Activated CD4-positive, alpha-beta T cell treated with anti-CD3 and anti-CD28 coated beads, Interleukin-10, Interleukin-2, amounts not matched to agents 100 ng/mL and 50 ng/mL, durations not matched to agents 16 hours and 8 hours (primary cell): ENCODE measurements at regions not wholly inside any gene's neighbourhood (a gene's known extent, or its start where the extent isn't known, plus 50 kb on each side); places are given as distances from the start of the nearest gene placed in this dataset.

Experiments used
- DNase-seq: peaks from one replicate; pipeline ENCODE4 v3.0.0-alpha.2; 2020

DNA sequence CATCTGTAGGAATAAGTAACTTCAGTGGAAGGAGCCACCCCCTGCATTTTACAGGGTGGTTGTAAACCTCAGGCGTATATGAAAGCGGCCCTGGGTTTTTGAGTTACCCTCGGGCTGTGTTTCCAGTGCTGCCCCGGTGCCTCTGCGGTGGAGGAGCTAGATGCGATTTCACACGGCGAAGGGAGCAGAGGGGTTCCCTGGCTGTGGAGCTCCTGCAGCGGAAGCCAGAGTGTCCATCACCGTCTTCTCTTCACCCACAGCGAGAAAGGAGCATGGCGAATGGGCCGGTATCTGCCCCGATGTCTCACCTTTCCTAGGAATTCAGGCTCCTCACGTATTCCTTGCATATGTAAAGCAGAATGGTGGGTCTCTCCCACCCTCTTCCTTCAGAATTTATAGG is 253.6 kb downstream of the THBS2 start:
- DNase-seq = no peak

DNA sequence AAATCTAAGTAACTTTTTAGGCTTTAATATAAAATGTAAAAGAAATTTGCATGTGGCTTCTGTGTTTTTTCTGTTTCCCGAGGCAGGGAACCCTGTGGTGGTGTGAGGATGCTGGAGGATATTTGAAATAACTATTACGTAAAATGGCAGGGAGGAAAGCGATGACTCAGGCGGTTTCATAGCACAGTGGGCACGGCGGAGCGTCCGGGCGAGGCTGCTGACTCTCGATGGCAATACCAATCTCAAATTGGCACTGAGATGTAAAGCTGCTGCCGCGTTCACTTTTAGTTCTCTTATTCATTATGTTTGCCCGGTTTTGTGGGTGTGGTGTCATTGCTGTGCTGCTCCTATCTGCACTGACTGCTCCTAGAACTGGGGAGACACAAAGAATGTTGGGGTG is 254.3 kb downstream of the THBS2 start:
- no peak for DNase-seq

DNA sequence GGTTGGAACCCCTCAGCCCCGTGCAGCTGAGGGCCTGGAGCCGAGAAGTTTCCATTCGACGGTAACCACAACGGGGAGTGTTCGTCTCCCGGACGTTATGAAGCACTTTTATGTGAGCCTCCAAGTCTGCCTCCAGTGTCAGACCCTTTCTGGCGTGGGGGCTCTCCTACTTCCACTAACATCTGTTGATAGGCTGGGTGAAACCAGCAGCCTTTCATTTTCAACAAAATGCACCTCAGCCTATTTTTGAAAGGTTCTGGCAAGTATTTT is 257.4 kb downstream of the THBS2 start:
- no peak for DNase-seq

DNA sequence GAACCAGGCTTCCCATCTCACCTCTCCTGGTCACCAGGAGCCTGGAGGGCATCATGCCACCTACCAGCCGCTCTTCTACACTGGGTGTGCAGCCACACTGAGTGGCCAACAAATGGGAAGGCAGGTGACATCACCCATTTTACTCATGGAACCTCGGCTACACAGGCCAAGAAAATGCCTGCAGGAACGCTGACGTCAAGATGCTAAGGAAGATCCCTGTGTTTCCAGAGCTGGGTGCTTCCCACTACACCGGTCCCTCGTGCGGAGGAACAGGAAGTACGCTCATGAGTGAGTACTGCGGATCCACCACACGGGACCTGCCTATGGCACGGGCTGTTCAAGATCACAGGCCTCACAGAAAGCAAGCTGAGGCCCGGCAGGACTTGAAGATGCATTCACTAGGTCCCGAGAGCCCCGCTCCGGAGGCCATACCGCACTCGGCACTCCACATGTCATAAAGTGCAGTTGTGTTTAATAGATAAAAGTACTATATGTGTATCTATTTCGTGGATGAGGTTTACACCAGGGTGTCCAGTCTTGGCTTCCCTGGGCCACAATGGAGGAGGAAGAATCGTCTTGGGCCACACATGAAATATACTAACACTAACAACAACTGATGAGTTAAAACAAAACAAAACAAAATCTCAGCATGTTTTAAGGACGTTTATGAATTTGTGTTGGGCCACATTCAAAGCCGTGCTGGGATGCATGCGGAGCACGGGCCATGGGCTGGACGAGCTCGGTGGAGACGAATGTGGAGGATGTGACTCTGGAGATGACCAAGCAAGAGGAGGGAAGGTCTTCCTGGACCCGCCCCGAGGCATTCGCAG is 257.9 kb downstream of the THBS2 start:
- no peak for DNase-seq

DNA sequence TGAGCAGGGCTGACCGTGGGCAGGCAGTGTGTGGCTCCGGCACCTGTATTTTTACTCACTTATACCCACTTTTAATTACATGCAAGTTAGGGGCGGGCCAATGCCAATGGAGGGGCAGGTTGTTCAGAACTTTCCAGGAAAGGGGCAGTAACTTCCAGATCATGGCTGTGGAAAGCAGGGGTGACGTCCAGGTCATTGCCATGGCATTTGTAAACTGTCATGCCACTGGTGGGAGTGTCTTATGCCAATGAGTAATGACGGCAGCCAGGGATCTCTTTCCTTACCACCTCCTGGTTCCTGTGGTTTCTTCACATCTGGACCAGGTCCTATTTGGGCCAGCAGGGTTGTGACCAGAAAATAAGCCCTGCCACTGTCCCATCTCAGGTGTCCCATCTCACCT is 258.7 kb downstream of the THBS2 start:
- no peak for DNase-seq

DNA sequence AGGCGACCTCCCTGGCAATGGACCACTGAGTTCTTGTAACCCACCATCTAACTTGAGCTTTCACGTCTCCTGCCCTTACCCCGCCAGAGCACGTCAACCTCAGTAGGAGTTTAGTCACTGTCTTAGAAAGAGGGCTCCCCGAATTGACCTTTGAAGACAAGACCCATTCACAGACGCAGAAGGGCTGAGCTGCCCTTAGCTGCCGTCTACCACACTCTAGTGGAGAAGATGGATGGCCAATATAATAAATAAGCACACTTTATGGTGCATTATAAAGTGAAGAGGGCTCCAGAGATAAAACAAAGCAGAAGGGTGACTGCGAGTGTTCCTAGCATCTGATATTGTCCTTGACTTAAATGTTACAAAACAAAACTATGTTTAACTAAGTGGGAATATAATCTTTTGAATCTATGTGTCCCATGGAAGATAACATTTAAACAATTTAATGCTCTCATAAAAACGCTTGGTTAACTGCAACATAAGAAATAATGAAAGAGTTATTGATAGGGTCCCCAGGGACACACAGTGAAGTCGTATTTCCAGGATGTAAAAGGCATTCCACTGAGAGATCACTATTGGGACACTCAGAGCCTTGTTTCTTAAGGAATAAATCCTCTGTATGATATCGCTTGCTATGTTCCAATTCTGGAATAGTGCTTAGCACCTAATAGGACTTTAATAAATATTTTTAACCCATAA is 261.1 kb downstream of the THBS2 start:
- DNase-seq = no peak

DNA sequence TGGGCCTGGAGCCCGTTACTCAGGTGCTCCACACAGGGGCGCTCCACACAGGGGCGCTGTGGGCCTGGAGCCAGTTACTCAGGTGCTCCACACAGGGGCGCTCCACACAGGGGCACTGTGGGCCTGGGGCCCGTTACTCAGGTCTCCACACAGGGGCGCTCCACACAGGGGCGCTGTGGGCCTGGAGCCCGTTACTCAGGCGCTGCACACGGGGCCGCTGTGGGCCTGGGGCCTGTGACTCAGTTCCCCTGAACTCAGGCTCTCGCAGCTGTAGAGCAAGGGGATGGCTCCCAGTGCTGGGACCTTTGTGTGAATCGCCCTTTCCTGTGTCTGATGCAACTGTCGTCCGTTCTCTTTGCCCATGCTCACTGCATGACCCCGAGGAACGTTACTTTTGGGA is 262.0 kb downstream of the THBS2 start:
- peak; percentile 1 for DNase-seq

DNA sequence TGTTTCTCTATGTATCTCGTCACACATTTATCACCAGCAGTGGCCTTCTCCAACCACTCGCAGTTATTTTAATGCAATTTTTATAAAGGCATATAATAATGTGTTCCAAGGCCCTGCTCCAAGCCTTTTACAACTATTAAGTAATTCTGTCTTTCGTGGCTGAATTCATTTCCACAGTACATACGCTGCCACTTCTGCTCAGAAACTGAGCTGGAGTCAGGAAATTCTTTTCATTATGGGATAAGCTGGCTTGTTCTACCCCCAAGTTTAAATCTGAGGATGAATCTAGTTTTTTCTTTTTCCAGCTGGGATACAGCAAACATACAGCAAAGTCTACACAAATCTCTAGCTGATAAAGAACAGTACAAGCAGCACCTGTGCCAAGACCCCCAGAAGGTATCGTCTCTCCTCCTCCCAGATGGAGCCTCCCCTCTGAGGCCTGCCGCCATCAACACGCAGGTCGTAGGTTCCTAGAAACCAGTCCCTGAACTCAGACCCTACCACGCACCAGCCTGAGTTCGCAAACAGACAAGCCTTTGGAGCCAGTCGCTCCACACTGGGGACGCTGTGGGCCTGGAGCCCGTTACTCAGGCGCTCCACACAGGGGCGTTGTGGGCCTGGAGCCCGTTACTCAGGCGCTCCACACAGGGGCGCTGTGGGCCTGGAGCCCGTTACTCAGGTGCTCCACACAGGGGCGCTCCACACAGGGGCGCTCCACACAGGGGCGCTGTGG is 263.5 kb downstream of the THBS2 start:
- DNase-seq = no peak

DNA sequence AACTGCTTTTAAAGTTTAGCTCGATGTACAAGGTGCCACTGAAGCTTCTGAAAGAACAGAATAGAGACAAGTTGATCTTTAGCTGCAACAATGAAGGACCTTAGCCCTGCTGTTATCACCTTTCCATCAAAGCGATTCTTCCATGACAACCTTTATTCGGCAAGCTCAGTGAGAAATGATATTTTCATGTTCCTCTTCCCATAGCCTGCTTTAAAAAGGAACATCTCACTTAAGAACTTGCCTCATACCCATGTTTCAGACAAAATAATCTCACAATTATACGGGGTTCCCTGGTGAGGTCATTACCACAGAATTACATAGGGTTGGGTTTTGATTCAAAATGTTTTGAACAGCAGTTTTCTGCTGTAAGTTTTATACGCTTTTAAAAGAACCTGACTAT is 264.2 kb downstream of the THBS2 start:
- DNase-seq = no peak

DNA sequence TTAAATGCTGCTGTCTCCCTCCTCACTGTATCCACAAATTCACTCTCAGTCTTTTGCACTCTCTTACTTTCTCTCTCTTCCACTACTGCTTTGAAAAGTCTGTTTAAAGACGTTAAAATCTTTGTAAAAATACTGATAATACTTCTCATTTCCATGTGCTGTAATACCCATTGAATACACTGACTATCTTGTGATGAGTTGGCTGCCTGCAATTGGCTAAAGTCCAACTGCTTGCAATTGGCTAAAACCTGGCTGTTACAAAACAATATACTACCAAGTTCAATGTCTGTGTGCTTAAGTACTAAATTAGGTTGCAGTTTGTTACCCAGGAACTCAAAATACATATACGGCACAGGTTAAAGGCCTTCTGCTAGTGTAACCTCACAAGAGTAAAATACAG is 264.8 kb downstream of the THBS2 start:
- DNase-seq = no peak

DNA sequence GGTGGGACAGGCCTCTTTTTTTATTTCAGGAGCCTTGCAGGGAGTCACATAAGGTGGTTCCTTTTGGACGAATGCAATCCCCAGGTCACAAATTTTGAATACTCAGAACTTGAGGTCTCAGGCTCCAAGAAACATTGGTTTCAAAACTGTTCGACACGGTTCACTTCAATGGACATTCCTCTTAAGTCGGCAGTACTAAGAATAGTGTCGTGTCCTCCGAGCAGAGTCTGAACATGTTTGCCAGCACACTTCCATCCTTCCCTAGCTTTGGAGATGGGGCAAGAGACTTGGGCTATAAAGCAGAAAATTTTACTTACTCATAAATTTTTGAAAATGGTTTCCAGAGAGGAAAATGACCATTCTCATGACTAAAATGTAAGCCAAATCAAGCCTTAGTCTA is 265.4 kb downstream of the THBS2 start:
- DNase-seq = no peak

DNA sequence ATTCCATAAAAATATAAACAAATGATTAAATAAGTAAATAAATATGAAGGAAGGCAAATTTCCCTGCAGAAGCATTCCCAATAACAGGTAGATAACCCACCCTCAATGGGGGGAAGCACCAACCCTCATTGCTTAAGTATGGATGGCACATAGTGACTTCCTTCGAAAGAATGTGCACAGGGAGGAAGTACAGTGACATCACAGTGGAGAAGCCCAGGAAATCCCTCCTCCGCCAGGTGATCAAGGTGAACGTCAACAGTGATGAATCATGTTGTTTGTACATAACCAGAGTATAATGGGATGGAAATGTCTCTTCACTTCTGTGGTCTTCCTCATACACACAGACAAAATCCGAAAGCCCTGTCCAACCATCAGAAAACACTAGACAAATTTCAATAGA is 267.9 kb downstream of the THBS2 start:
- DNase-seq = no peak

DNA sequence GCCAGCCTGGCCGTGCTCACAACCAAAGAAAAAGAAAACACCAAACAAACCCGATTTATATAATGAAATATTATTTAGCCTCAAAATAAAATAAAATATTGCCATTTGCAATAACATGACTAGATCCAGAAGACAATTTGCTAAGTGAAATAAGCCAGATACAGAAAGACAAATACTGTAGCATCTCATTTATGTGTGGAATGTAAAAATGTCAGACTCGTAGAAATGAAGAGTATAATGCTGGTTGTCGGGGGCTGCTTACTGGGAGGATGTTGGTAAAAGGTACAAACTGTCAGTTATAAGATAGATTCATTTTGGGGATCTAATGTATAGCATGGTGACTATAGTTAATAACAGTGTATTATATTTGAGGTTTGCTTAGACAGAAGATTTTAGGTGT is 269.7 kb downstream of the THBS2 start:
- no peak for DNase-seq

DNA sequence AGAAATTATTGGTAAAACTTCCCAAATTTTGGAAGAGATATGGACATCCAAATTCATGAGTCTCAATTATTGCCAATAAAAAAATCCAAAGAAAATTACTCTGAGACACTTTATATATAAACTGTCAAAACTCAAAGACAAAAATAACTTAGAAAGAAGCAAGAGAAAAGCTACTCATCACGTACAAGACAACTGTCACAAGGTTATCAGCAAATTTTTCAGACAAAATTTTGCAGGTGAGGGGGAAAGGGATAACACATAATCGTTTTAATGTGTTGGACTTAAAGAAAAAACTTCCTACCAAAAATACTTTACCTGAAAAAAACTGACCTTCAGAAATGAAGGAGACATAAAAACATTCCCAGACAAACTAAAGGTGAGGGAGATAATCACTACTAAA is 272.5 kb downstream of the THBS2 start:
- no peak for DNase-seq

DNA sequence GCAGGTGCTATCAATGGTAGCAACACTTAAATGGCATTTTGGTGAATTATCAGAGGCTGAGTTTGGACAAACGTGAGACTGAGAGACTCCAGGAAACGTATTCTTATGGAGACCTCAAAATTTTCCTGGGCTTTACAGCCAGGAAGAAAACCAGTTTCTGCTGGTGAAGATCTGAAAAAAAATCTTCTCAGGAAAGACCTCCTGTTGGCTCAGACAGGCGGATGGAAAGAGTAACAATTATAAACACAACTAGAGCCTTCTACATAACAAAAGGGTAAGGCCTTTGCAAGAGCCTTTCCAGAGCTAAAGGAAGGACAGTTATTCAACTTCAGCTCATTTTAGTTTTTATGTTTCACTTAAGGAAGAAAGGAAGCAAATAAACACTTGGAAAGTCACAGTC is 274.4 kb downstream of the THBS2 start:
- no peak for DNase-seq

DNA sequence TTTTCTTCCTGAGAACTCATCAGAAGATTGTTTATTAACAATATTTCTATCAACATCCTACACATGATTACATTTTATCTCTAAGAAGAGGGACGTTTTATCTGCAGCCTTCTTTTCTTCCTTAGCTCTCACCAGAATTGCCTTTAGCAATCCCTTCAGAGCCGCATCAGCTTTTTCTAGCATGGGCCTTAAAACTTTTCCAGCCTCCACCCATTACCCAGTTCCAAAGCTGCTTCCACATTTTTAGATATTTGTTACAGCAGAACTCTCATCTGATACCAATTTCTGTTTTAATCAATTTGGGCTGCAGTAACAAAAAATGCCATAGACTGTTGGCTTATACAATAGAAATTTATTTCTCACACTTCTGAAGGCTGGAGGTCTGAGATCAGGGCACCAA is 281.5 kb downstream of the THBS2 start:
- no peak for DNase-seq

DNA sequence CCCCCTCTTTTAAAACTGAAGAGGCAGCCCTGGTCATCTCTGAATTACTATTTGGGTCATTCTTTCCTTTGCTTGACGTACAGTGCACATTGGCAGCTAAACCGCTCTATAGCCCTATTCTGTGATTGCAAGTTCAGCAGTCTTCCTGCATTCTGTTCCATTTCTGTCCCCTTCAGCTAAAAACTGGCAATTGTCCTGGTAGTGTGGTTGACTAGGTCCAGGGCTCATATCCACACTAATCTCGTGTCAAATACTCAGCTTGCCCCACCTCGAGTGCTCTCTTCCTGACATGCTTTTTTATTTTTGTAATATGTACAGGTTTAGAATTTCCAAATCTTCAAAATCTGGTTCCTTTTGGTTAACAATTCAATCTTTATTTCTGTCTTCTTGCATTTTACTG is 282.1 kb downstream of the THBS2 start:
- no peak for DNase-seq

DNA sequence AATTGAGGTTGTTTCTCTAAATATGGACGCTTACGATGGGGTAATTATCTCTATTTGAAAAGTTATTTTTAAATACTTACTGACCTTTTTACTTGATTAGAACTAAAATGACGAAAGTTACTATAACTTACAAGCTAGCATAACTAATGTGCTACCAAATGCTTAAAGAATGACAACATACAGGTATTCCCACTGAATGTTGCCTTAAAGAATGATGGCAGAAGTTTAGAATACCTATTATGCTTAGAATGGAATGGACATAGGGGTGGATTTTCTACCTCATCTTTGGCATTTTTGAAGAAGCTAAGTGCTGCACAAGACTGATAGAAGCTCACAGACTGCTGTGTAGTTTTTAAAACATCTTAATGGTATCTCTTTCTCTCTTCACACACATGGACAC is 284.8 kb downstream of the THBS2 start:
- no peak for DNase-seq

DNA sequence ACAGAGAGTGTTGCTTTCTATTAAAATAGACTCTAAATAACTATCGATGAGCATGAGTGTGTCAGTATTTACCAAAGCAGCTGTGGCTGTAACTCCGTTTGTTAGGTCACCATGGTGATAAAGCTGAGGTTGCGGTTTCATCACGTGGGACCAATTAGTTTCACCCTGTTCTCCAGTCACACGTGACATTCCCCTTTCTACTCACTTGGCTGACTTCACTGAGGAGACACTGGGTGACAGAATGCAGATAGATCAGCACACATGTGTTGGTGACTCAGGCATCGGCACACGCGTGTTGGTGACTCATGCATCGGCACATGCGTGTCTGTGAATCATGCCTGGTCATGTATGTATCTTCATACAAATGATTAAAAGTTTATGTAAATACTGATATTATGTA is 285.4 kb downstream of the THBS2 start:
- no peak for DNase-seq

DNA sequence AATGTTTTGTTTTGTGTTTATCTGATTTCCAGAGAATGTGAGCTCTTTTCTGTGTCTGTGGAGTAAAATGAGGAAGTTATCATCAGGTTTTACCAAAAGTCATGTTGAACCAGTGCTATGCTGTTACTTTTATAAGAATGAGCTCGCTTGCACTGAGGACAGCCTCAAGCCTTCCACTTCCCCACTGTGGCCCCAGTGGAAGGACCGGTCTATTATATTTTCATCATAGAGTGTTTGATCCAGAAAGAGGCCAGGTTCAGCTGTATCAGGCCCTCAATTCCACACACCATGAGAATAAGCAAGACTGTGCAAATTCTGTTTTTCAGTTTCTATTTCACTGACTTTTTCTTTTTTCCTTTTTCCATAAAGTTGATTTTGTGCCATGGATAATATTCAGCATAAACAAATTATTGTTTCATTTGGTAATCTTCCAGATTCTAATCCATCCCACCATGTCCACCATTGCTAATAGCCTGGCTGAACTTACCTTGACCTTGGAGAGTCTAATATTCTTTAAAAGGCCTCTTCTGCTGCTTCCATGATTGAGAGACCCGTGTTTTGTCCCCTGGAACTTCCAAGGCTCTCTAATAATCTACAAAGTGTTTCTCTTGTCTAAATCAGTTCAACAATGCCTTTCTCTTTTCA is 286.2 kb downstream of the THBS2 start:
- DNase-seq = no peak

DNA sequence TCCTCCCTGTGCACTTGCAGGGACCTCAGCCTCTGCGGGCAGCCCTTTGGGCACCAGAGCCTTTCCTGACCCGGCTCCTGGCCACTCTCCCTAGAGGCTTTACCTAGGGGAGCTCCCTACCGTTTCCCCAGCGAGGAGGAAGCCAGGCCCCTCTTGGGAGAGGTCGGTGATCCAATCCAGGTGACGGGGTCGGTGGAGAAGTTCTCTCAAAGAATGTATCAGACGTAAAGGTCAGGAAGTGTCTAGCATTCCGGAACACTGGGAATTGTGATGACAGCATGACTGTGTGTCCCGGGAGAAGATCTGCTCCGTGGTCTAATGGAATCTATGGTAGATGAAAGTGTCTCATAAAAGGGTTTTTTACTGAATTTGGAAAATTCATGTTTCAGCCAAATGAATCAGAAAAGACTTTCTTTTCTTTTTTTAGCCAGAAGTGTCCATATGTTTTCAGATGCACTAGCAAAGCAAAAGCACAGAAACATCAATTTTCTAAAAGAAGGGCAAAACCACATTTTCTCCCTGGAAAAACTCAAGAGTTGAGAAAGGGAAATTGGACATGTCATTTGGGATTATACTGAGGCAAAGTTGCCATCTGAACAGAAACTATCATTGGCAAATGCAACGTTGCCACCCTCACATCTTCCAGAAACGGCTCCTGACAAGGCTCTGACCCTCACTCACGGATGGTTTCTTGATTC is 289.4 kb downstream of the THBS2 start:
- DNase-seq = no peak

DNA sequence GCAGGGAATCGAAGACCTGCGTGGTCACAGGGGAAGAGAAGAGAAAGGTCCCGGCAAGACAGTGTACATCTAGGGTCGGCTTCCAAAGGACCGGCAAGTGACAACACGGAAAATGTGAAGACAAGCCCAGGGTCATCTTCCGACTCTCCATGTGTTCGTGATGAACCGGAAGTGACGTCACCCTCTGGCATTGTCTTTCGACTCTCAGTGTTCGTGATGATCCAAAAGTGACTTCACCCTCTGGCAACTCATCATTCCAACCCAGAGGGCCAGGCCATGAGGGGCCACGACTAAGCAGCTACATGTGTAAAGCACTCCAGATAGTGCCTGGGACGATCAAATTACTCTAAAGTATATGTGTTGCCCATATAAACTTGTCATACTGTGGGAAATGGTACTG is 290.8 kb downstream of the THBS2 start:
- no peak for DNase-seq

DNA sequence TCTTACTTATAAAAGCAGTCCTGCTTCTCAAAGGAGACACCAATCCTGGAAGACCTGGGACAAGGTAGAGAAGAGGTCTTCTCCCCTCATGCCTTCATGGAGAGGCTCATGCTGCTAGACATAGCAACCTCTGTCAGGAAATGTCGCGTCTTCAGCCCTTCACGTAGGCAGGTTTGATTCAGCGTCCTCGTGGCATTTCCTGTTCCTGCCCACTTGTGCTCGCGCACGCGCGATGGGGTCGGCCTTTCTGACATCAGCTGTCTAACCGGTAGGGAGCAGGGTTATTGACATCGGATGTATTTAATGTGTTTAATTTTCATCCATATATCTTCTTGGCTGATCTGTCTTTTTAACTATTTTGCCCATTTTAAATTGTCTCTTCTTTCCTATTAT is 292.4 kb downstream of the THBS2 start:
- DNase-seq = no peak
